HUDEP-2 (cell line): ENCODE measurements at regions not wholly inside any gene's neighbourhood (a gene's known extent, or its start where the extent isn't known, plus 50 kb on each side); places are given as distances from the start of the nearest gene placed in this dataset.
"Not testable (repeated sequence)": the region's sequence is repeated elsewhere in the genome, so short reads cannot be mapped to it uniquely, and the experiment has no call there.

ENCODE experiments used
- DNase-seq, 76 experiments: peaks; one replicate each; lab custom pipeline; 2025; ENCODE audit not compliant: unreplicated experiment in 76 of 76; lab: John Stamatoyannopoulos, UW

DNA sequence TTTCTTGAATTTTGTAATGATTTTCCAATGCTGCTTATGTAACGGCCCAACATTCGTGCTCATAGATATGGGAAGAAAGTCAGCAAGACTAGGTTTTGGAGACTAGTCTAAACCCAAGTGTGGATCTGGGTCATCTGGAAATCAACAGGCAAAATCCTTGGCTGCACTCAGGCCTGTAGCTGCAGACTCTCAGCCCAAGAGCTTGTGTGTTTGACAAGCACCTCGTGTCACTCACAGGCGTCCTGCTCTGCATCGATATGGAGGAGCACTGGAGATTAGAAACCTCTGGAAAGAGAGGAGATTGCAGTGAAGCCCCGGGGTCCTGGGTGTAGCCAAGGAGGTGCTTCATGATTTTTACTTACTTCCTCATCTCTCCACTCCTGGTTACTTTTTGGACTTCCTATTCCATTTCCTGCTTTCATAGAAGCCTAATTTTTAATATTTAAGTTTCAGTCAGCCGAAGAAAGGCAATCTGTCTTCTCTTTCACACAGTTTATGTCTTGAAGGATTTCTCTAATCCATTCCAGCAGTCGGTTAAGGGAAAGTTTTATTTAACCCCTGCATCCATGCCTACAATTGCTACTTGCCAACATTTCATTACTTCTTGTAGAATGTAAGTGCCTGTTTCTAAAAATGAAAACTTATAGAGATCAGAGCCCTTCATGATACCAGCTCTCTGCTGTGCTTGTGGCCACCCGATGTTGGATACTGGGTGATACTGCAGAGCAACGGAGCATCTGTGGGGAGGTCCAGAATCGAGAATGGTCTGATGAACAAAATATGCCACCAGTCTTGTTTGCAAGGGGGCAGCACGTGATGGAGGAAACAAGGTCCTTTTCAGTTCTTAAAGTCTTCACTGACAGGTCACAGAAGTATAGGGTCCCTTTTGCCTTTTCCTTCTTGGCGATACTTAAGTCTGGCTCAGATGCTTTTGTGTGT, 296.3 kb downstream of the QKI start:
- DNase-seq: peak in 4 of 76 experiments; percentile 16 to 29 (median 18)

DNA sequence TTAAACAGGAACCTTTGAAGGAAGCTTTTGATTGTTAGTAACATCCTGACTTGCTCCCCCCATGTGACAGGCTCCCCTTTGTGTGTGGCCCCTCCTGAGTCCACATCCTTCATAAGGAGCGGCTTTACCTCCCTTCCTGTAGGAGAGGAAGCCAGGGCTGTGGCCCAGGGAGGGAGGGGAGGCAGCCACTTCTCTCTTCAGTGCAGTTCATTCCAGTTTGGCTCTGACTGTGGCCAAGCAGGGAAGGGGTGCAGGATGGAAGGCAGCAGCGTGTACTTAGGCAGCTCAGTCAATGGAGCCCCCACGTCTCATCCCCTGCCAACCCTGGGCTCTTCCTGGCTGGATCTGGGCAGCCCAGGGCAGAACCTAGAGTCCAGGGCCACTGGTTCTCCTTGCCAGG, 295.2 kb downstream of the QKI start:
- DNase-seq: no peak

DNA sequence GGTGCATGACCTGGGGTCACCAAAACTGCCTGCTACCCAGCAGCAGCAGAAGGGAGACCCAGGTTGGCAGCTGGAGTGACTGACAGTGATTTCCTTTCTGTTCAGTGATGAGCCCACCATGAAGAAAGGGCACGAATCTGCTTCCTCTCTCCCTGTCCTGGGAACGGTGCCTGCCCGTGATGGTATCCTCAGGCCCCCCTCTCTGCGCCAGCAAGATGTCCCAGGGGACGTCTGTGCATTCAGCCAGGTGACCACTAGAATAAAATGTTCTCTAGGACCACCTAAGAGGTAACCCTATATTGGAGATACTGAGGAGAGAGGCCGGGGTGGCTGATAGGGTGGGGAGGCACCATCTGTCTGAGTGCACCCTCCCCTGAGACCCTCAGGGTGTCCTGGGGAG, 294.7 kb downstream of the QKI start:
- no peak for DNase-seq

DNA sequence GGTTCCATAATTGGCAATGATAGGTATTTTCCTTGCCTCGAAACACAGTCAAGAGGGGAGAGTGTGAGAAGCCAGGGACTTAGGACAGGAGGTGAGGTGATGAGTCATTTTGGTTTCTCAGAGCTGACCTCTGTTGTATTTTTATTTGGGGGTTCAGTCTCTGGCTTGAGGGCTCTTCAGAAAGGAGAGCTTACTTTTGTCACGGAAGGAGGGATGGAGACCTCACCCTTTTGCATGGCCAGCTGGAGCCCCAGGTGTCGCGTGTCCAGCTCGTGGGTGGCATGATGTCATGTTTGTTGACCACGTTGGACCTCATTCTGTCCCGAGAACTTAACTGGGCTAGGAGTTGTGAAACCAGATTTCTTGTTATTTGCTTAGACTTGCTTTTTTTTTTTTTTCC, 293.9 kb downstream of the QKI start:
- no peak for DNase-seq

DNA sequence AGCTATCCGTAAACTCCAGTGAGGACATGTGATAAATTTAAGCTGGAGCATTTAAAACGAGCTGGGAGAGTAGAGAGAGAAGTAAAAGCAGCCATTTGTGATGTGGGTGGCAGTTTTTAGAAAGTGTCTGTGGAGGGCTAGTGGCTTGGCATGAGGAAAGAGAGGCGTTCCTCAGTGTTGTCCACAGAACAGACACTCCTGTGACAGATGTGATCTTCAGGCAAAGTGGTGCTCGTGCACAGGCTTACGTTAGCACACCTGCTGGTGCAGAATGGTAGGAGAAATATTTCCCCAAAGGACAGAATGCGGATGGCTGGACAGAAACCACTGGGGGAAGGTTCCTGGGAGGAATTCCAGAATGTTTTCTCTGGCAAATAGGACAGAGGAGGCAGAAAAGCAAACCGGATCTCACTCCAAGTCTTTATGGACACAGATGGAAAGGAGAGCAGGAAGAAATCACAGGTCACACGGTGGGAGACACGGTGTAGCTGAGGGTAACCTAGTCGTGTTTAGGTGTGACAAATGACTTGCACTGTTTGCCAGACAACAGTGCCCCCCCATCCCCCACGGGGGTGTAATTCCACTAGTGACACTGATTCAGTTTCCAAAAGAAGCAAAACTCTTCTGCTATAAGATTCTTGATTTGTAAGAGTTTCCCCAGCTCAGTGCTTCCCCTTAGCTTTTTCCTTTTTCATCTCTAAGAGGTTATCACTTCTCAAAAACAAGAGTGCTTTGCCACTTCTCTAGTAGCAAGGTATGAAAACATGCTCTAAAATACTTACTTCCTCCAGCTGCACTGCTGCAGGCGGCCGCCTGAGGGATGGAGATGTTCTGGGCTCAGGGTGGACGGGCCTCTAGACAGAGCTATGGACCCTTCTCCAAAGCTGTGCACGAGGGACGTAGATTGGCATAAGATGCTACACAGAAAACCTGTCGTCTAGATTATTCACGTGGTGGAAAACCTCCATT, 293.2 kb downstream of the QKI start:
- DNase-seq: no peak

DNA sequence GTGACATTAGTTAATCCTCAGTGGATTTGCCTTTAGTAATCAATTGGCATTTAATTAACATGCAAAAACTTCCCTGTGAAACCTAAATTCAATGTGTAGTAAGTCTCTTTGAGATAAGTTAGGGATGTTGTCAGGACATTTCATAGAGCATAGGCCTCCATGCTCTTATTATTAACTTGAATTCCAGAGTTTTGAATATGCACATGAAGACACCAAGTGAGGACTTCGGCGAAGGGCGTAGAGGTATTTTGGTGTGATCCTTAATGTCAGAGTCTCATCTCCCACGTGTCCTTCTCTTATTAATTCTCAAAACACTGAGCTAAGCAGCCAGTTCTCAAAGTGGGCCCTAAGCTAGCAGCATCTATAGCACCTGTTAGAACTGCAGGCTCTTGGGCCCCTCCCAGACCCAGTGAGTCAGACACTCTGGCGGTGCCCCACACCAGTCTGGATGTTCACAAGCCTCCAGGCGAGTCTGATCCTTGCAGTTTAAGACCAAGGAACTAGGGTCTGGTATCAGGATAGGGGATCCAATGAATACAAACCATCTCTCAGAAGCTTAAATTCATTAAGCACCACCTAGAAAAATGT, 292.1 kb downstream of the QKI start:
- DNase-seq: no peak

DNA sequence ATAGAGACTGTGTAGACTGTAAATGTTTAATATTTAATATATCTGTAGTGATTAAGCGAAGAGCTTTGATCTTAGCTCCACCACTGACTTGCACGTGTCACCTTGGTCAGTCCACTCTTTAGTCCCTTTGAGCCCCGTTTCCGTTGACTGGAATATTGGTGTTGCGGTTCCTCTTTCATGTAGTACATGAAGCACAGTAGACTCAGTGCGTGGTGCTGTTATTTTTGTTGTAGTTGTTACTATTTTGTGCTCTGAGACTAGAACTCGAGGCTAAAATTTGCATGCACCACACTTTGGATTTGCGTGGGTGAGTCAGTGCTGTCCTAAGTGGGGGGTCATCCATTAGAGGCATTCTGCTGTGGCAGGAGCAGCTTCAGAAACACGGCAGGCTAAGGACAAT, 291.4 kb downstream of the QKI start:
- no peak for DNase-seq

DNA sequence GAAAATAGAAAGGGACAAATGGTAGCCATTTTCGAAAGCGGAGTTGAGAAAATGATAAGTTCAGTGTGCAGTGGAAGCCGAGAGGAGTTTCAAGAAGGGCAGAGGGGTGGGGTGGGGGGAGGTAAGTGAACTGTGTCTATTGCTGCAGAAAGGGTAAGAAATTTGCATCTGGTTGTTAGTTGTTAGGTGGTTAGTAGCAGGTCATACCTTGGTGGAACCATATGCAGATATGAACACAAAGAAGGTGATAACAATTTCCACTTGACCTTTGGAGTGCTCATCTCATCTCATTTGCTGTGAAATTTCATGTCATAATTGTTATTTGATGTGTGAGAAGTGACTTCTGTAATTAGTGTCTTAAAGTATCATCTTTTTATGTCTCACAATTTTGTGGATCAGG, 288.2 kb downstream of the QKI start:
- DNase-seq: no peak

DNA sequence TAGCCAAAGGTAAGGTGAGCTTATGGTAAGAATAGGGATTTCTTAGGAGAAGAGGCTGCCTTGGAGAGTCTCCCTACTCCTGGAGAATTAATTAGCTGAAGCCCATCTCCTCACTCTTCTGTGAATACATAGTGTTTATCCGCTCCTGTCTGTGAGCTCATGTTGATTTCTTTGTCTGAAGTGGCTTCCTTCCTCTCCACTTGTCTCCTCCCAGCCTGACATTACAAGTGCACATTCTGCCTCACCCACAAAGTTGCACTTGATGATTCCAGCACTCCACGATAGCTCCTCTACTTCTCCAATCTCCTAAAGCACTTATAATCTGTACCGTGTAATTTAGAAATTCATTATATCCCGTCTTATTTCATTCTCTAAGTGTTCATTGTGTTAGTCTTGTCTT, 287.2 kb downstream of the QKI start:
- no peak for DNase-seq

DNA sequence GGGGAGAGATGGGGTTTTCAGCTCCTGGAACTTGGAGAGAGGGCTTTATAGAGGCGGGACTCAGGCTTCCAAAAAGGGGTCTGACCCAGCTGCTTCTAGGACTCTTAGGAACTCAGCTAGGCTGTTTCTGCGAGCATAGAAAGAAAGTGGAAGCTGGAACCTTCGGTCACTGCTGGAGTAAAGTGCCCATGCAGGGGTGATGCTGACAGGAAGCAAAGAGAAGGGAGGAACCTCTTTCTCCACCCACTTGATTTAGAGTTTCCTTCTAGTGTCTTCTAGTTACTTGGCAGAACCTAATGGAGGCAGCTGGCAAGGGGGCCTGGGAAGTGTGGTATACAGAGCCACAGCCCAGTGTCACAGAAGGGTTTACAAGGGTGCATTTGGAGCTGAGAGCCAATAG, 283.6 kb downstream of the QKI start:
- no peak for DNase-seq

DNA sequence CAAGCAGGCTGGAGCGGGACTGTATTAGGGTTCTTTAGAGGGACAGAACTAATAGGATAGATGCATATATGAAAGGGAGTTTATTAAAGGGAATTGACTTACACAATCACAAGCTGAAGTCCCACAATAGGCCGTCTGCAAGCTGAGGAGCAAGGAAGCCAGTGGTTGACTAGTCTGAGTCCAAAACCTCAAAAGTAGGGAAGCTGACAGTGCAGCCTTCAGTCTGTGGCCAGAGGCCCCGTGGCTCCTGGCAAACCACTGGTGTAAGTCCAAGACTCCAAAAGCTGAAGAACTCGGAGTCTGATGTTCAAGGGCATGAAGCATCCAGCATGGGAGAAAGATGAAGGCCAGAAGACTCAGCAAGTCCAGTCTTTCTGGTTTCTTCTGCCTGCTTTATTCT, 281.8 kb downstream of the QKI start:
- DNase-seq: not testable (repeated sequence)

DNA sequence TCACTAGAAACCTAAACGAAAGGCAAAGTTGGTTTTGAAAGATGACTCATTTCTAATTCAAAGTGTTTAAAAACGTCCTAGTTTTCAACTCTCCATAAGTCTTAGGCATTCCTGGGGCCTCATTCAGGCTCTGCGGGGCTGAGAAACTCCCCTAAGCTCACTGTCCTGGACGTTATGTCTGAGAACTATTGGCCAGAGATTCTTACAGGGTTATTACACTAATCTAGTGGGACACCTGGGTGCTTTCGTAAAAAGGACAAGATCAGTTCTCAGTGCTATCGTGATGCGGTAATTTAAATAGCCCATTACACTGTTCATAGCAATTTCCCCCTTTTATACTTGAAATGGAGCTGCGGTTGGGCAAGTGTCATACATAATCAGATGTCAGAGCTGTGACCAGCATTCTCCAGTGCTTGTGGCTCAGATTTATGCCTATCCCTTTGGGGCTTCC, 280.9 kb downstream of the QKI start:
- no peak for DNase-seq

DNA sequence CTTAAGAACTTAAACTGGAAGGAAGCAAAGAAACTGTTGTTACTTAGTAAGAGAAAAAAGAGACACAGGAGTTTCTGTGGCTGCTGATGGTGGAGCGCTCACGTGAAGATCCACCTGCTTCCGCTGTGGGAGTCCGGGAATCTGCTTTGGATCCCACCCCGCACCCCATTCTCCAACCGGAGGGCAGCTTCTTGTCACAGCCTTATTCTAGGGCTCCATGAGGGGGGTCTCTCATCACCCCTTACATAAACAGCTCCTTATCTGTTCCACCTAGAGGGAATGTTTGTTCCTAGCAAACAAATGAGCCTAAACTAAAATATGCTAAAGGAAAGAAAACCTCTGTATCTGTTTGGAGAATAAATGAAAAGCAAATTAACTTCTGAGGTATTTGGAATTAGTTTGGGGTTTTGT, 280.5 kb downstream of the QKI start:
- DNase-seq: no peak

DNA sequence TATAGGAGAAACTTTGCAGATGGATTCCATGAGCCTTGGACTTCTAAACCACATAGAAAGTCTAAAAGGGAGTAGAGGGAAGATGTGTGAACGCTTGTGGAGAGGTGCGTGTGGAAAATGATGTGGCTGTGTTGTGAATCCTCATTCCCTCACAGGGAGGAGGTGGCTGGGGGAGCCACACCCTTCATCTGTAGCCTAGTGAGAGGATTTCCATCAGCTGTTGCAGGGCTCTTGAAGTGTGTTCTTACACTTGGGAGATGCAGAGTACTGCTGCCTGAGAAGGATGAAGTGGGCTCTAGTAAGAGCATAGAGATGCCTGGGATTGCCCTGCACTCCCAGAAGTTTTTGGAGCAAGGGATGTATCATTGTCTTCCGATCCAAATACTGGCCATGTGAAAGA, 279.6 kb downstream of the QKI start:
- DNase-seq: no peak

DNA sequence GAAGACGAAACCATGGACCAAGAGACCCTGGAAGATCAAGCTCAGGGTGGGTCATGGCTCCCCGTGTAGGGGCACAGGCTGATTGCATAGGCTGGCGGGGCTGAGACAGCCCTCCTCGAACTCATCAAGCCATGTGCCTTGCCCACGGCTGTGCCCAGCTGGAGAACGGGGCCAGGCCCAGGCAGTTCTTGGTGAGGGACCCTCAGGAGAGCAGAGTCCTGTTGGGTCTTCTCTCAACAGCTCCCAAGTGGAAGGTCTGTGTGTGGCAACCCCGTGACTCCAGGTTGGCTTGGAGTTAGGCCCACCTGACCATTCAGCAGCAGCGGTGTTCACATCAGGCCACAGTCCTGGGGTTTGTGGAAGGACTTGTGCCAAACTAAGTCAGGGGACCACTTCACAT, 276.5 kb downstream of the QKI start:
- no peak for DNase-seq

DNA sequence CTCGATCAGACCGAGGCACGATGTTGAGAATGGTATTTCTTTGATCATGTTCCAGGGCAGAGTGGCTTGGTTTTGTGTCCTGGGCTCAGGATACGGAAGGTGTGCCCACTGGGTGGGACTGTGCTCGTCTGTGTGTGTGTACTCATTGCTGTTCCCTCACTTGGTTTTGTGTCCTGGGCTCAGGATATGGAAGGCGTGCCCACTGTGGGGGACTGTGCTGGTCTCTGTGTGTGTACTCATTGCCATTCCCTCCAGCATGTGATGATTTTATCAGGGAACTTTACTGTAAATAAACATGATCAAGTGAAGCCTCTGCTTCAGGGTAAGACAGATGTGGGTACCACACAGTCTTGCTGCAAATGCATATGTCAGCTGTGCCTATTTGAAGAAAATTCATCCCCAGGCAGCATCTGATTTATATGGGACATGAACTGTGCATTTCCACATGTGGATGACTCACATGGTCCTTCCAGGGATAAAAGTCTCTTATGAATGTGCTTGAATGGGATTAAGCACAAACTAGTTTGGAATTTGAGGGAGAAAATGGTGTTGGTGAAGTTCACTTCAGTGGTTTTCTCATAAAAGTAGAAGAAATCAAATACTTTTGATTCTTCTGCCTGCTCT, 274.3 kb downstream of the QKI start:
- no peak for DNase-seq

DNA sequence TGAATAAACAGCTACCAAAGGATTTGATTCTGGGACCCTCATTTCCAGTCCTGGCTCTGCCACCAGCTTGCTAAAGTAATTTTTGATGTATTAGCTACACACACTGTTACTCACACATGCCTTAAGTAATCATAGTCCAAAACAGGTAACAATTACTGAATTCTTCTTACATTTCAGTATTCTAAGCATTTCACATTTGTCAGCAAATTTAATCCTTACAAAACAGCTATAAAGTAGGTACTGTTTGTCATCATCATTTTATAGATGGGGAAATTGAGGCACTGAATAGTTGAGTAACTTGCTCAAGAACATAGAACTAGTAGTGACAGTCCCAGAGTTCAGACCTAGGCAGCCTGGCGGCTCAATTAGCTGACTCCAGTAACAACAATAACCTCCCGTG, 272.6 kb downstream of the QKI start:
- DNase-seq: no peak

DNA sequence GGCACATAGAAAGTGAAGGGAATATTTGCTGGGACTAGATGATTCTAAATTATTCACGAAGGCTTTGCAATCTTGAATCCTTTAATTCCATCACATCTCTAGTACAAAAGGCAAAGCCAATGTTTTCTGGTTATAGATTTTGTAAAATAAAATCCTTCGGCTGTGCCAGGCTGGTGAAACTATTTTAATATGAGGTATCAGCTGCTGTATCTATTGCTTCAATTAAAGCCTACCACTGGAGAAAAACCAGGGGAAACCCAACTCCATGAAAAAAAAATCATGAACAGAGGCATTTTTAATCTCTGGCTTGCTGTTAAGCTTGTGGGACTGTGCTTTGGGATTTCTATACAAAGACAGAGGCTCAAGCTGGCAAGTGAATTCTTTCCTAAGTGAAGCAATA, 271.8 kb downstream of the QKI start:
- no peak for DNase-seq

DNA sequence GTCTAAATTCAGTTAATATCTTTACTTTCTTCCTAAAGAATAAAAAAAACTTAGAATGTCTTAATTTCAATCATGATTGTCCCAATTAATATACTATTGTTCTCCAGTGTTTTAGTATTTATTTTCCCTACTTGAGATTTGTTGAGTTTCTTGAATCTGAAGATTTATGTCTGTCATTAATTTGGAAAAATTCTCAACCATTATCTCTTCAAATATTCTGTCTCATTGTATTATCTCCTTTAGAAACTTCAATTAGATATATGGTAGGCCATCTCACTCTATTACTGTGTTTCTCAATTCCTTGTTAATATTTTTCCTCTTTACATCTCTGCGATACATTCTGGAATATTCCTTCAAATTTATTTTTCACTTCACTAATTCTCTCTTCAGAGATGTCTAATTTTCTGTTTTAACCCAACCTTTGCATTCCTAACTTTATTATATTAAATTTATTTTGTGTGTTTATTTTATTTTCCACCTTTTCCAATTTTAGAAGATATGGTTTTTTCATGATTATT, 268.6 kb downstream of the QKI start:
- no peak for DNase-seq

DNA sequence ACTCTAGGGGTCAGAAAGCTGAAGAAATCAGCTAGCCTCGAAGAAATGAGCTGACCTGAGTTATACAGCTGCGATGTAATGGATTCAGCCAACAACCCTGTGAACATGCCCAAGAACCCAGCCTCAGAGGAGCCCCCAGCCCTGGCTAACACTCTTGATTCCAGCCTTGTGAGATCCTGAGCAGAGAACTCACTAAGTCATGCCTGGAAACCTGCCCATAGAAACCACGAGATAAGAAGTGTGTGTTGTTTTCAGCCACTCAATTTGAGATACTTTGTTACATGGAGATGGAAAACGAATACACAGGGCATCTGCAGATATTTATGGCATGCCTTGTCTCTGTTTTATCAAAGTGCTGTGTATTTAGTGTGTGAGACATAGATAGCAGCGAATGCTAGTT, 265.2 kb downstream of the QKI start:
- peak in 38 of 76 experiments; percentile 7 to 78 (median 33) for DNase-seq
